ENCODE measurements at regions not wholly inside any gene's neighbourhood (a gene's known extent, or its start where the extent isn't known, plus 50 kb on each side); places are given as distances from the start of the nearest gene placed in this dataset.

GRCh38 chr2:41930807-41931566 is 116.8 kb upstream of the PKDCC start:
- H3K27me3 ChIP-seq (ENCODE audit: control insufficient read depth in 3 of 3, insufficient read depth in 3 of 3, low read length in 3 of 3), result no peaks in the 10 kb centered on the region
- FAIRE-seq, result no peak

GRCh38 chr2:41932241-41933045 is 115.4 kb upstream of the PKDCC start:
- Histone ChIP-seq H3K9me3 (ENCODE audit: control insufficient read depth in 2 of 2, insufficient read depth in 1 of 2, low read depth in 1 of 2, low read length in 1 of 2) (no peaks in the 10 kb centered on the region), H3K27me3 (ENCODE audit: control insufficient read depth in 3 of 3, insufficient read depth in 3 of 3, low read length in 3 of 3) (no peaks in the 10 kb centered on the region), H3K4me1 (ENCODE audit: control insufficient read depth in 3 of 3, insufficient read depth in 2 of 3, low read depth in 1 of 3, low read length in 2 of 3) (peaks cover 0 to 12% (median 6%) of the 10 kb centered on the region in 3 donors), H3K27ac (ENCODE audit: low read depth in 1 of 3, low read length in 2 of 3) (peak overlapping the region in 2 of 3 donors; percentile 22 to 46), H3K4me3 (ENCODE audit: low read depth in 1 of 3, low read length in 3 of 3) (no peak overlapping the region), H3K36me3 (ENCODE audit: control insufficient read depth in 3 of 3, insufficient read depth in 2 of 3, low read depth in 1 of 3, low read length in 3 of 3) (no peaks in the 10 kb centered on the region)
- no peak for FAIRE-seq
- peak in 1 of 2 donors; percentile 47 for DNase-seq
- WGBS, 3 donors, result 57 to 73% (median 72%) methylated on average over 17 of the region's 17 CpGs

More at GRCh38 chr2:41930807-41931566, 116.8 kb upstream of the PKDCC start:
- H3K36me3 ChIP-seq (ENCODE audit: control insufficient read depth in 3 of 3, insufficient read depth in 2 of 3, low read depth in 1 of 3, low read length in 3 of 3), result no peaks in the 10 kb centered on the region
- H3K9me3 ChIP-seq (ENCODE audit: control insufficient read depth in 2 of 2, insufficient read depth in 1 of 2, low read depth in 1 of 2, low read length in 1 of 2), result no peaks in the 10 kb centered on the region
- no peak overlapping the region for H3K4me3 ChIP-seq (ENCODE audit: low read depth in 1 of 3, low read length in 3 of 3)
- H3K27ac ChIP-seq (ENCODE audit: low read depth in 1 of 3, low read length in 2 of 3), result no peak overlapping the region
- WGBS, 3 donors, result 80 to 89% (median 87%) methylated on average over 16 of the region's 16 CpGs
- peaks cover 0 to 8% (median 6%) of the 10 kb centered on the region in 3 donors for H3K4me1 ChIP-seq (ENCODE audit: control insufficient read depth in 3 of 3, insufficient read depth in 2 of 3, low read depth in 1 of 3, low read length in 2 of 3)
- no peak for DNase-seq

GRCh38 chr2:41933046-41933420 is 114.8 kb upstream of the PKDCC start:
- WGBS, 3 donors, result 34 to 49% (median 43%) methylated on average over 3 of the region's 3 CpGs
- no peaks in the 10 kb centered on the region for H3K36me3 ChIP-seq (ENCODE audit: control insufficient read depth in 3 of 3, insufficient read depth in 2 of 3, low read depth in 1 of 3, low read length in 3 of 3)
- no peak for FAIRE-seq
- no peak for DNase-seq
- H3K4me1 ChIP-seq (ENCODE audit: control insufficient read depth in 3 of 3, insufficient read depth in 2 of 3, low read depth in 1 of 3, low read length in 2 of 3), result peaks cover 0 to 17% (median 6%) of the 10 kb centered on the region in 3 donors
- H3K27me3 ChIP-seq (ENCODE audit: control insufficient read depth in 3 of 3, insufficient read depth in 3 of 3, low read length in 3 of 3), result no peaks in the 10 kb centered on the region
- peak overlapping the region in 2 of 3 donors; percentile 14 to 22 for H3K27ac ChIP-seq (ENCODE audit: low read depth in 1 of 3, low read length in 2 of 3)
- H3K4me3 ChIP-seq (ENCODE audit: low read depth in 1 of 3, low read length in 3 of 3), result no peak overlapping the region
- H3K9me3 ChIP-seq (ENCODE audit: control insufficient read depth in 2 of 2, insufficient read depth in 1 of 2, low read depth in 1 of 2, low read length in 1 of 2), result no peaks in the 10 kb centered on the region

GRCh38 chr2:41933585-41934320 is 114.1 kb upstream of the PKDCC start:
- FAIRE-seq, result no peak
- H3K4me3 ChIP-seq (ENCODE audit: low read depth in 1 of 3, low read length in 3 of 3), result no peak overlapping the region
- H3K27ac ChIP-seq (ENCODE audit: low read depth in 1 of 3, low read length in 2 of 3), result peak overlapping the region in 2 of 3 donors; percentile 14 to 30
- no peaks in the 10 kb centered on the region for H3K27me3 ChIP-seq (ENCODE audit: control insufficient read depth in 3 of 3, insufficient read depth in 3 of 3, low read length in 3 of 3)
- 66 to 84% (median 81%) methylated on average over 8 of the region's 8 CpGs for WGBS, 3 donors
- no peak for DNase-seq
- H3K4me1 ChIP-seq (ENCODE audit: control insufficient read depth in 3 of 3, insufficient read depth in 2 of 3, low read depth in 1 of 3, low read length in 2 of 3), result peaks cover 0 to 24% (median 6%) of the 10 kb centered on the region in 3 donors
- H3K9me3 ChIP-seq (ENCODE audit: control insufficient read depth in 2 of 2, insufficient read depth in 1 of 2, low read depth in 1 of 2, low read length in 1 of 2), result no peaks in the 10 kb centered on the region
- H3K36me3 ChIP-seq (ENCODE audit: control insufficient read depth in 3 of 3, insufficient read depth in 2 of 3, low read depth in 1 of 3, low read length in 3 of 3), result no peaks in the 10 kb centered on the region

GRCh38 chr2:41934329-41934958 is 113.4 kb upstream of the PKDCC start:
- H3K27me3 ChIP-seq (ENCODE audit: control insufficient read depth in 3 of 3, insufficient read depth in 3 of 3, low read length in 3 of 3), result no peaks in the 10 kb centered on the region
- no peak for FAIRE-seq
- H3K4me1 ChIP-seq (ENCODE audit: control insufficient read depth in 3 of 3, insufficient read depth in 2 of 3, low read depth in 1 of 3, low read length in 2 of 3), result peaks cover 0 to 27% (median 6%) of the 10 kb centered on the region in 3 donors
- no peaks in the 10 kb centered on the region for H3K36me3 ChIP-seq (ENCODE audit: control insufficient read depth in 3 of 3, insufficient read depth in 2 of 3, low read depth in 1 of 3, low read length in 3 of 3)
- H3K9me3 ChIP-seq (ENCODE audit: control insufficient read depth in 2 of 2, insufficient read depth in 1 of 2, low read depth in 1 of 2, low read length in 1 of 2), result no peaks in the 10 kb centered on the region
- DNase-seq, result peak in 1 of 2 donors; percentile 41
- peak overlapping the region in 2 of 3 donors; percentile 14 to 30 for H3K27ac ChIP-seq (ENCODE audit: low read depth in 1 of 3, low read length in 2 of 3)
- H3K4me3 ChIP-seq (ENCODE audit: low read depth in 1 of 3, low read length in 3 of 3), result no peak overlapping the region
- 58 to 84% (median 75%) methylated on average over 10 of the region's 10 CpGs for WGBS, 3 donors

DNA sequence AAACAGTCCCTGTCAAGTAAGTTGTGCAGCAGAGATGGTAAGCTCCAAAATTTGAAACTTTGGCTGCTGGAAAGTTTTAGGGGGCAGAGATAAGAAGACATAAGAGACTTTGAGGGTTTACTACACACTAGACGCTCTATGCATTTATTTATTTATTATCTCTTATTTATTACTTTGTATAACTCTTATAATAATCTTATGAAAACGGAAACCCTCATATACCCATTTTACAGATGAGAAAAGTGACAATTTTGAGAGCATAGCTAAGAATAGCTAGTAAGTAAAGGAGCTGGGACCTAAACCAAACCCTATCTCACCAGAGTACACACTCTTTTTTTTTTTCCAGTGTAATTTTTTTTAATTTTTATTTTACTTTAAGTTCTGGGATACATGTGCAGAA is 112.8 kb upstream of the PKDCC start:
- H3K27me3 ChIP-seq (ENCODE audit: control insufficient read depth in 3 of 3, insufficient read depth in 3 of 3, low read length in 3 of 3), result no peaks in the 10 kb centered on the region
- H3K4me3 ChIP-seq (ENCODE audit: low read depth in 1 of 3, low read length in 3 of 3), result no peak overlapping the region
- DNase-seq (no peak), FAIRE-seq (no peak)
- peak overlapping the region in 2 of 3 donors; percentile 14 to 30 for H3K27ac ChIP-seq (ENCODE audit: low read depth in 1 of 3, low read length in 2 of 3)
- H3K36me3 ChIP-seq (ENCODE audit: control insufficient read depth in 3 of 3, insufficient read depth in 2 of 3, low read depth in 1 of 3, low read length in 3 of 3), result no peaks in the 10 kb centered on the region
- WGBS, 3 donors, result 64 to 92% (median 89%) methylated on average over 2 of the region's 2 CpGs
- H3K4me1 ChIP-seq (ENCODE audit: control insufficient read depth in 3 of 3, insufficient read depth in 2 of 3, low read depth in 1 of 3, low read length in 2 of 3), result peaks cover 0 to 32% (median 6%) of the 10 kb centered on the region in 3 donors
- no peaks in the 10 kb centered on the region for H3K9me3 ChIP-seq (ENCODE audit: control insufficient read depth in 2 of 2, insufficient read depth in 1 of 2, low read depth in 1 of 2, low read length in 1 of 2)

- Histone ChIP-seq H3K27ac (ENCODE audit: low read depth in 1 of 3, low read length in 2 of 3) (no peak overlapping the region), H3K9me3 (ENCODE audit: control insufficient read depth in 2 of 2, insufficient read depth in 1 of 2, low read depth in 1 of 2, low read length in 1 of 2) (no peaks in the 10 kb centered on the region), H3K4me1 (ENCODE audit: control insufficient read depth in 3 of 3, insufficient read depth in 2 of 3, low read depth in 1 of 3, low read length in 2 of 3) (peaks cover 0 to 34% (median 6%) of the 10 kb centered on the region in 3 donors), H3K36me3 (ENCODE audit: control insufficient read depth in 3 of 3, insufficient read depth in 2 of 3, low read depth in 1 of 3, low read length in 3 of 3) (no peaks in the 10 kb centered on the region), H3K27me3 (ENCODE audit: control insufficient read depth in 3 of 3, insufficient read depth in 3 of 3, low read length in 3 of 3) (no peaks in the 10 kb centered on the region), H3K4me3 (ENCODE audit: low read depth in 1 of 3, low read length in 3 of 3) (no peak overlapping the region)
- DNase-seq (no peak), FAIRE-seq (no peak)
- WGBS, 3 donors, result 66 to 70% (median 69%) methylated on average over 2 of the region's 2 CpGs
Observed at GRCh38 chr2:41935825-41936224, 112.0 kb upstream of the PKDCC start.
